Astrocyte (in vitro differentiated cells and primary cell): ENCODE measurements at regions not wholly inside any gene's neighbourhood (a gene's known extent, or its start where the extent isn't known, plus 50 kb on each side); places are given as distances from the start of the nearest gene placed in this dataset.
"Not testable (repeated sequence)": the region's sequence is repeated elsewhere in the genome, so short reads cannot be mapped to it uniquely, and the experiment has no call there.

Experiments
- EZH2 ChIP-seq: IDR thresholded peaks from 2 replicates; pipeline ENCODE4 v1.6.1; 2012; ENCODE audit warnings: mild to moderate bottlenecking, low read length, inconsistent platforms; ENCODE audit not compliant: insufficient read depth
- TF ChIP-seq, protein P1 (sequence below): IDR thresholded peaks from 2 replicates; pipeline ENCODE4 v1.5.1; 2011; ENCODE audit warnings: low read depth, mild to moderate bottlenecking, inconsistent platforms, low read length, moderate library complexity; ENCODE audit not compliant: insufficient read depth

DNA sequence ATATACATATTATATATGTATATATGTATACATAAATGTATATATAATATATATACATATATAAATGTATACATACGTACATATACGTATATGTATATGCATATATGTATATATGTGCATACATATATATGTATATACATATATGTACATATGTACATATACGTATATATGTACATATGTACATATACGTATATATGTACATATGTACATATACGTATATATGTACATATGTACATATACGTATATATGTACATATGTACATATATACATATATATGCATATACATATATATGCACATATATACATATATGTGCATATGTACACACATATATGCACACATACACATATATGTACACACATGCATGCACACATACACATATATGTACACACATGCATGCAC is 627.3 kb upstream of the LRRTM1 start:
- TF ChIP-seq, protein P1, sequence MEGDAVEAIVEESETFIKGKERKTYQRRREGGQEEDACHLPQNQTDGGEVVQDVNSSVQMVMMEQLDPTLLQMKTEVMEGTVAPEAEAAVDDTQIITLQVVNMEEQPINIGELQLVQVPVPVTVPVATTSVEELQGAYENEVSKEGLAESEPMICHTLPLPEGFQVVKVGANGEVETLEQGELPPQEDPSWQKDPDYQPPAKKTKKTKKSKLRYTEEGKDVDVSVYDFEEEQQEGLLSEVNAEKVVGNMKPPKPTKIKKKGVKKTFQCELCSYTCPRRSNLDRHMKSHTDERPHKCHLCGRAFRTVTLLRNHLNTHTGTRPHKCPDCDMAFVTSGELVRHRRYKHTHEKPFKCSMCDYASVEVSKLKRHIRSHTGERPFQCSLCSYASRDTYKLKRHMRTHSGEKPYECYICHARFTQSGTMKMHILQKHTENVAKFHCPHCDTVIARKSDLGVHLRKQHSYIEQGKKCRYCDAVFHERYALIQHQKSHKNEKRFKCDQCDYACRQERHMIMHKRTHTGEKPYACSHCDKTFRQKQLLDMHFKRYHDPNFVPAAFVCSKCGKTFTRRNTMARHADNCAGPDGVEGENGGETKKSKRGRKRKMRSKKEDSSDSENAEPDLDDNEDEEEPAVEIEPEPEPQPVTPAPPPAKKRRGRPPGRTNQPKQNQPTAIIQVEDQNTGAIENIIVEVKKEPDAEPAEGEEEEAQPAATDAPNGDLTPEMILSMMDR = not testable (repeated sequence)
- TF ChIP-seq EZH2 = not testable (repeated sequence)
